ENCODE measurements at regions not wholly inside any gene's neighbourhood (a gene's known extent, or its start where the extent isn't known, plus 50 kb on each side); places are given as distances from the start of the nearest gene placed in this dataset.

- no peak for DNase-seq (ENCODE audit: low read depth in 1 of 2, low spot score in 1 of 2)
- 16% methylated on average over 2 of the region's 2 CpGs for WGBS (ENCODE audit: missing lambda C conversion rate)
- Histone ChIP-seq H3K4me2 (no peak overlapping the region), H3K27ac (no peak overlapping the region), H3K4me3 (no peak overlapping the region), H3K9me3 (no peaks in the 10 kb centered on the region), H3K4me1 (no peaks in the 10 kb centered on the region)
- ChIA-PET POLR2A (no interaction called here), CTCF (interaction anchor here (2.2 kb wide), 1 partner anchor 11 kb away, joined by 7 read pairs; no protein-coding TSS in a partner anchor)
- ATAC-seq: no peak
- TF ChIP-seq, protein P1, sequence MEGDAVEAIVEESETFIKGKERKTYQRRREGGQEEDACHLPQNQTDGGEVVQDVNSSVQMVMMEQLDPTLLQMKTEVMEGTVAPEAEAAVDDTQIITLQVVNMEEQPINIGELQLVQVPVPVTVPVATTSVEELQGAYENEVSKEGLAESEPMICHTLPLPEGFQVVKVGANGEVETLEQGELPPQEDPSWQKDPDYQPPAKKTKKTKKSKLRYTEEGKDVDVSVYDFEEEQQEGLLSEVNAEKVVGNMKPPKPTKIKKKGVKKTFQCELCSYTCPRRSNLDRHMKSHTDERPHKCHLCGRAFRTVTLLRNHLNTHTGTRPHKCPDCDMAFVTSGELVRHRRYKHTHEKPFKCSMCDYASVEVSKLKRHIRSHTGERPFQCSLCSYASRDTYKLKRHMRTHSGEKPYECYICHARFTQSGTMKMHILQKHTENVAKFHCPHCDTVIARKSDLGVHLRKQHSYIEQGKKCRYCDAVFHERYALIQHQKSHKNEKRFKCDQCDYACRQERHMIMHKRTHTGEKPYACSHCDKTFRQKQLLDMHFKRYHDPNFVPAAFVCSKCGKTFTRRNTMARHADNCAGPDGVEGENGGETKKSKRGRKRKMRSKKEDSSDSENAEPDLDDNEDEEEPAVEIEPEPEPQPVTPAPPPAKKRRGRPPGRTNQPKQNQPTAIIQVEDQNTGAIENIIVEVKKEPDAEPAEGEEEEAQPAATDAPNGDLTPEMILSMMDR (IDR thresholded peaks at IDR 0.05): no peak
- TF ChIP-seq RNF2 (IDR thresholded peaks at IDR 0.05; ENCODE audit: borderline replicate concordance, low read depth) (no peak), HOXB13 (CRISPR knock-in tag; IDR thresholded peaks at IDR 0.05; ENCODE audit: low read depth) (no peak), PBX3 (IDR thresholded peaks at IDR 0.05) (no peak), POLR2A (IDR thresholded peaks at IDR 0.05; ENCODE audit: low read length) (no peak), TFCP2L1 (CRISPR knock-in tag; IDR thresholded peaks at IDR 0.05) (no peak), REST (IDR thresholded peaks at IDR 0.05) (no peak)
- no peak for FAIRE-seq
These were observed 127.1 kb upstream of the MTPN start for GRCh38 chr7:136104269-136104603.

DNA sequence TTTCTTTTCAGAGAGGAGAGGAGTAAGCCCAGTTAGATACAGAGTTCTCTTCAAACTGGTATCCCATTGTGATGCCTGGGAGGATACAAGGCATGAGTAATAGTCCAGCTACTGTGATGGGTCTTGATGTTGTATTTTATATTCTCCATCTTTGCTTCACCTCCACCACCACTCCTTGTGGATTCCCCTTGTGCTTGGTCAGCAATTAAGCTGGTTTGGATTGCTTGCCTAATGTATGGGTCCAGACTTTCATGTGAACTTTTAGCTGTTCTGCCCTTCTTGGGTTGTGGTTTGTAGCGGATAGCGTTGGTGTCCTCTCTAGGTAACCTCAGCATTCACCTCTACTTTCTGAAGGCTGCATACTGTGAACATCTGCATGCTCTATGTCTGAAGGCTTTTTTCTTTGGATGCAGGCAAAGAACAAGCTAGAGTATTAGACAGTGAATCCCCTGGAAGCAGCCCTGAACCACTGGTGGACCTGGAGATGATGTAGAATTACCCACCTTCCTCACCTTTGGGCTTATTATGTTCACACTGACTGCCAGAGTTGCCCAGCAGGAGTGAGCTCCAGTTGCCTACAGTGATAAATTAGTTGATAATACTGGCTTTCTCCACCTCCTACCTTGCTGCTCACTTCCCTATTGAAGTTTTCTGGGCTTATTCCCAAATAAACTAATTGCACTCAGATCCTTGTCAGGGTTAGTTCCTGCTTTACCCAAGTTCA, 126.5 kb upstream of the MTPN start:
- H3K4me2 ChIP-seq: no peak overlapping the region
- no peak overlapping the region for H3K27ac ChIP-seq
- no peaks in the 10 kb centered on the region for H3K4me1 ChIP-seq
- no peaks in the 10 kb centered on the region for H3K9me3 ChIP-seq
- ChIA-PET CTCF (interaction anchor here (2.2 kb wide), 1 partner anchor 12 kb away, joined by 7 read pairs; no protein-coding TSS in a partner anchor), POLR2A (no interaction called here)
- 0 out of 6 replicates have a peak, but pooled peaks of 1 of the 2 experiments have one; percentile 47 for ATAC-seq
- DNase-seq (ENCODE audit: low read depth in 1 of 2, low spot score in 1 of 2): no peak
- TF ChIP-seq, protein P2, sequence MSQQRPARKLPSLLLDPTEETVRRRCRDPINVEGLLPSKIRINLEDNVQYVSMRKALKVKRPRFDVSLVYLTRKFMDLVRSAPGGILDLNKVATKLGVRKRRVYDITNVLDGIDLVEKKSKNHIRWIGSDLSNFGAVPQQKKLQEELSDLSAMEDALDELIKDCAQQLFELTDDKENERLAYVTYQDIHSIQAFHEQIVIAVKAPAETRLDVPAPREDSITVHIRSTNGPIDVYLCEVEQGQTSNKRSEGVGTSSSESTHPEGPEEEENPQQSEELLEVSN (IDR thresholded peaks at IDR 0.05; ENCODE audit: borderline replicate concordance, low read depth): no peak
- TF ChIP-seq FOXS1 (CRISPR knock-in tag; IDR thresholded peaks at IDR 0.05) (no peak), PBX3 (IDR thresholded peaks at IDR 0.05) (no peak), JUNB (IDR thresholded peaks at IDR 0.05) (no peak), MAFK (IDR thresholded peaks at IDR 0.05; ENCODE audit: partially characterized antibody) (peak; percentile 60)
- FAIRE-seq: no peak
- 0% methylated on average over 2 of the region's 2 CpGs for WGBS (ENCODE audit: missing lambda C conversion rate)
- no peak overlapping the region for H3K4me3 ChIP-seq

DNA sequence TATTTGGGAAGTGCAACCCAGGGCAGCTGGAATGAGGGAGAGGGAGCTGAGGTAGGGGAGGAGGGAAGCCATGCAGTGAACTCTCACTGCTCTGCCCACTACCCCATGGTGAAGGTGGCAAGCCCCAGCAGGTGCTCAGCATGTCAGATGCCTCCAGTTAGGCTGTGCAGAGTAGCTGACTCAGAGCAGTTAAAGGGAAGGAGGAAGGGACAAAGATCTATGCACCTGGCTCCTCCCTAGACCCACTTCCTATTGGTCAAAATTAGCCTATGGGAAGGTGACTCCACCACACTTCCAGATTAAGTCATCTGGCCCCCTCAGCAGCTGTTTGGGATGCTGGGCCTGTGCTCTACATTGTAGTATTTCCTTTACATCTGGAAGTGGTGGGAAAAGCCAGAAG, 125.7 kb upstream of the MTPN start:
- no peak for DNase-seq (ENCODE audit: low read depth in 1 of 2, low spot score in 1 of 2)
- no peak for FAIRE-seq
- ChIA-PET CTCF (interaction anchor here (0.6 to 2.2 kb wide), 3 partner anchors 12 to 56 kb away, joined by 3 to 7 read pairs (median 3); no protein-coding TSS in a partner anchor), POLR2A (interaction anchor here (0.6 kb wide), 1 partner anchor 1969 kb away, joined by 3 read pairs; no protein-coding TSS in a partner anchor)
- H3K9me3 ChIP-seq: no peaks in the 10 kb centered on the region
- no peaks in the 10 kb centered on the region for H3K4me1 ChIP-seq
- no peak overlapping the region for H3K4me3 ChIP-seq
- peak in 1 of 2 experiments; percentile 47; a peak in 1 of 6 replicates for ATAC-seq
- H3K4me2 ChIP-seq: no peak overlapping the region
- no peak overlapping the region for H3K27ac ChIP-seq
- TF ChIP-seq KDM1A (IDR thresholded peaks at IDR 0.05; ENCODE audit: low read depth): no peak
- no peak for TF ChIP-seq HES2 (IDR thresholded peaks at IDR 0.05)
- no peak for TF ChIP-seq ATOH8 (CRISPR knock-in tag; IDR thresholded peaks at IDR 0.05; ENCODE audit: low read depth)
- TF ChIP-seq CHD4 (IDR thresholded peaks at IDR 0.05; ENCODE audit: borderline replicate concordance): no peak
- no peak for TF ChIP-seq ESRRA (IDR thresholded peaks at IDR 0.05; ENCODE audit: borderline replicate concordance, low read length)
- TF ChIP-seq TP53 (CRISPR knock-in tag; IDR thresholded peaks at IDR 0.05): no peak
- TF ChIP-seq BHLHE40 (IDR thresholded peaks at IDR 0.05; ENCODE audit: low read depth, low read length): no peak
- TF ChIP-seq NPAS2 (CRISPR knock-in tag; IDR thresholded peaks at IDR 0.05; ENCODE audit: borderline replicate concordance): no peak
- TF ChIP-seq HOXB5 (CRISPR knock-in tag; IDR thresholded peaks at IDR 0.05): no peak
- TF ChIP-seq FOXS1 (CRISPR knock-in tag; IDR thresholded peaks at IDR 0.05): no peak
- TF ChIP-seq RFX5 (IDR thresholded peaks at IDR 0.05): no peak
- TF ChIP-seq, protein P3, sequence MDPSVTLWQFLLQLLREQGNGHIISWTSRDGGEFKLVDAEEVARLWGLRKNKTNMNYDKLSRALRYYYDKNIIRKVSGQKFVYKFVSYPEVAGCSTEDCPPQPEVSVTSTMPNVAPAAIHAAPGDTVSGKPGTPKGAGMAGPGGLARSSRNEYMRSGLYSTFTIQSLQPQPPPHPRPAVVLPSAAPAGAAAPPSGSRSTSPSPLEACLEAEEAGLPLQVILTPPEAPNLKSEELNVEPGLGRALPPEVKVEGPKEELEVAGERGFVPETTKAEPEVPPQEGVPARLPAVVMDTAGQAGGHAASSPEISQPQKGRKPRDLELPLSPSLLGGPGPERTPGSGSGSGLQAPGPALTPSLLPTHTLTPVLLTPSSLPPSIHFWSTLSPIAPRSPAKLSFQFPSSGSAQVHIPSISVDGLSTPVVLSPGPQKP (IDR thresholded peaks at IDR 0.05; ENCODE audit: low read depth, low read length): no peak
